GM12878 (cell line): ENCODE measurements at regions not wholly inside any gene's neighbourhood (a gene's known extent, or its start where the extent isn't known, plus 50 kb on each side); places are given as distances from the start of the nearest gene placed in this dataset.

Source experiments
- CEBPB ChIP-seq, 2 experiments: fragments of 150-350 bp in 1 of 2; IDR thresholded peaks; 2 replicates each; pipeline ENCODE4 v1.6.1; 2012 to 2014; ENCODE audit warnings: low read depth in 2 of 2, low read length in 2 of 2, borderline replicate concordance in 1 of 2, inconsistent platforms in 1 of 2
- CHD2 ChIP-seq: IDR thresholded peaks from 2 replicates; pipeline ENCODE4 v1.6.1; 2011; ENCODE audit warnings: low read depth, low read length, improper control_type of control experiment, borderline replicate concordance
- CTCF ChIP-seq, 3 experiments: IDR thresholded peaks in 2 of 3; conservative IDR thresholded peaks in 1 of 3; 2 replicates each; pipeline ENCODE4 v1.5.1; 2011; ENCODE audit warnings: low read depth in 3 of 3, low read length in 3 of 3, mild to moderate bottlenecking in 3 of 3, control low read depth in 2 of 3, moderate library complexity in 2 of 3, inconsistent platforms in 1 of 3, mixed read lengths in 1 of 3; ENCODE audit not compliant: control insufficient read depth in 2 of 3, insufficient read depth in 1 of 3; ENCODE audit errors: extremely low read depth in 1 of 3
- E4F1 ChIP-seq: fragments of 450-650 bp; IDR thresholded peaks from 2 replicates; pipeline ENCODE4 v1.6.1; 2018; ENCODE audit warnings: borderline replicate concordance, mild to moderate bottlenecking; ENCODE audit not compliant: partially characterized antibody
- EP300 ChIP-seq, 2 experiments: fragments of 150-350 bp in 1 of 2; IDR thresholded peaks; 2 replicates each; pipeline ENCODE4 v1.6.1; 2011 to 2012; ENCODE audit warnings: low read depth in 2 of 2, low read length in 2 of 2, borderline replicate concordance in 1 of 2, improper control_type of control experiment in 1 of 2, inconsistent platforms in 1 of 2; ENCODE audit not compliant: control insufficient read depth in 1 of 2
- FOS ChIP-seq: IDR thresholded peaks from 3 replicates; pipeline ENCODE4 v1.6.1; 2011; ENCODE audit warnings: borderline replicate concordance; ENCODE audit not compliant: insufficient read length; ENCODE audit errors: extremely low read depth
- KDM1A ChIP-seq: fragments of 200-600 bp; sonication (generic); IDR thresholded peaks from 2 replicates; pipeline ENCODE4 v1.6.1; 2016; ENCODE audit warnings: borderline replicate concordance
- NR2C2 ChIP-seq: IDR thresholded peaks from 2 replicates; pipeline ENCODE4 v1.6.1; 2011; ENCODE audit warnings: borderline replicate concordance, low read depth; ENCODE audit not compliant: control insufficient read depth, insufficient read length
- SIN3A ChIP-seq: IDR thresholded peaks from 2 replicates; pipeline ENCODE4 v1.6.1; 2012; ENCODE audit warnings: low read depth, low read length, improper control_type of control experiment
- SMAD1 ChIP-seq: fragments of 450-650 bp; IDR thresholded peaks from 2 replicates; pipeline ENCODE4 v1.6.1; 2018; ENCODE audit warnings: mild to moderate bottlenecking, low read depth; ENCODE audit not compliant: partially characterized antibody
- ZZZ3 ChIP-seq: IDR thresholded peaks from 2 replicates; pipeline ENCODE4 v1.6.1; 2011; ENCODE audit warnings: low read depth; ENCODE audit not compliant: control insufficient read depth, insufficient read length
- TF ChIP-seq, protein P1 (sequence below): fragments of 450-650 bp; IDR thresholded peaks from 2 replicates; pipeline ENCODE4 v1.6.1; 2017; ENCODE audit warnings: mild to moderate bottlenecking
- TF ChIP-seq, protein P2 (sequence below): fragments of 450-650 bp; formaldehyde crosslinking; IDR thresholded peaks from 2 replicates; pipeline ENCODE4 v1.4.0; 2020; ENCODE audit warnings: mild to moderate bottlenecking, moderate library complexity

DNA sequence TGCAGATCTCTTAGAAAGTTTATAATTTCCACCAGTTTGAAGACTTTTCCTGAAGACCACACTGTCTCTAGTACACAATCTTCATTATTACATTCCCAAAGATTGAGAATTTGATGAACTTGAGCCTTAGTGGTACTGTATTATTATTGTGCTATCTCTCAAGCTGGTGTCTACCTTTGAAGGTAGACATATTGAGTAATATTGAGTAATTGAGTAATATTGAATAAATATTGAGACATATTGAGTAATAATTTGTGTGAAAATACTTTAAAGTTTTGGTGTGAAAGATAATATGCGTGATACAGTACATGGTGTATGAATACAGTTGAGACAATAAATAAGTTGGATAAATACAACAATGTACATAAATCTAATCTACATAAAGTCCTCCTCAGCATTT is 613.1 kb upstream of the ADGRL2 start:
- TF ChIP-seq SMAD1: no peak
- no peak for TF ChIP-seq ZZZ3
- no peak for TF ChIP-seq CHD2
- no peak for TF ChIP-seq CTCF (IDR thresholded peaks at IDR 0.05 in 2 of 3, conservative IDR thresholded peaks at IDR 0.05 in 1 of 3; ENCODE audit: control insufficient read depth in 2 of 3, extremely low read depth in 1 of 3, insufficient read depth in 1 of 3, low read depth in 3 of 3, low read length in 3 of 3)
- no peak for TF ChIP-seq EP300 (IDR thresholded peaks at IDR 0.05; ENCODE audit: borderline replicate concordance in 1 of 2, control insufficient read depth in 1 of 2, low read depth in 2 of 2, low read length in 2 of 2)
- no peak for TF ChIP-seq KDM1A
- no peak for TF ChIP-seq SIN3A
- TF ChIP-seq CEBPB (IDR thresholded peaks at IDR 0.05; ENCODE audit: borderline replicate concordance in 1 of 2, low read depth in 2 of 2, low read length in 2 of 2): no peak
- no peak for TF ChIP-seq FOS
- TF ChIP-seq, protein P1, sequence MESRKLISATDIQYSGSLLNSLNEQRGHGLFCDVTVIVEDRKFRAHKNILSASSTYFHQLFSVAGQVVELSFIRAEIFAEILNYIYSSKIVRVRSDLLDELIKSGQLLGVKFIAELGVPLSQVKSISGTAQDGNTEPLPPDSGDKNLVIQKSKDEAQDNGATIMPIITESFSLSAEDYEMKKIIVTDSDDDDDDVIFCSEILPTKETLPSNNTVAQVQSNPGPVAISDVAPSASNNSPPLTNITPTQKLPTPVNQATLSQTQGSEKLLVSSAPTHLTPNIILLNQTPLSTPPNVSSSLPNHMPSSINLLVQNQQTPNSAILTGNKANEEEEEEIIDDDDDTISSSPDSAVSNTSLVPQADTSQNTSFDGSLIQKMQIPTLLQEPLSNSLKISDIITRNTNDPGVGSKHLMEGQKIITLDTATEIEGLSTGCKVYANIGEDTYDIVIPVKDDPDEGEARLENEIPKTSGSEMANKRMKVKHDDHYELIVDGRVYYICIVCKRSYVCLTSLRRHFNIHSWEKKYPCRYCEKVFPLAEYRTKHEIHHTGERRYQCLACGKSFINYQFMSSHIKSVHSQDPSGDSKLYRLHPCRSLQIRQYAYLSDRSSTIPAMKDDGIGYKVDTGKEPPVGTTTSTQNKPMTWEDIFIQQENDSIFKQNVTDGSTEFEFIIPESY: no peak
- no peak for TF ChIP-seq NR2C2
- TF ChIP-seq E4F1: no peak
- TF ChIP-seq, protein P2, sequence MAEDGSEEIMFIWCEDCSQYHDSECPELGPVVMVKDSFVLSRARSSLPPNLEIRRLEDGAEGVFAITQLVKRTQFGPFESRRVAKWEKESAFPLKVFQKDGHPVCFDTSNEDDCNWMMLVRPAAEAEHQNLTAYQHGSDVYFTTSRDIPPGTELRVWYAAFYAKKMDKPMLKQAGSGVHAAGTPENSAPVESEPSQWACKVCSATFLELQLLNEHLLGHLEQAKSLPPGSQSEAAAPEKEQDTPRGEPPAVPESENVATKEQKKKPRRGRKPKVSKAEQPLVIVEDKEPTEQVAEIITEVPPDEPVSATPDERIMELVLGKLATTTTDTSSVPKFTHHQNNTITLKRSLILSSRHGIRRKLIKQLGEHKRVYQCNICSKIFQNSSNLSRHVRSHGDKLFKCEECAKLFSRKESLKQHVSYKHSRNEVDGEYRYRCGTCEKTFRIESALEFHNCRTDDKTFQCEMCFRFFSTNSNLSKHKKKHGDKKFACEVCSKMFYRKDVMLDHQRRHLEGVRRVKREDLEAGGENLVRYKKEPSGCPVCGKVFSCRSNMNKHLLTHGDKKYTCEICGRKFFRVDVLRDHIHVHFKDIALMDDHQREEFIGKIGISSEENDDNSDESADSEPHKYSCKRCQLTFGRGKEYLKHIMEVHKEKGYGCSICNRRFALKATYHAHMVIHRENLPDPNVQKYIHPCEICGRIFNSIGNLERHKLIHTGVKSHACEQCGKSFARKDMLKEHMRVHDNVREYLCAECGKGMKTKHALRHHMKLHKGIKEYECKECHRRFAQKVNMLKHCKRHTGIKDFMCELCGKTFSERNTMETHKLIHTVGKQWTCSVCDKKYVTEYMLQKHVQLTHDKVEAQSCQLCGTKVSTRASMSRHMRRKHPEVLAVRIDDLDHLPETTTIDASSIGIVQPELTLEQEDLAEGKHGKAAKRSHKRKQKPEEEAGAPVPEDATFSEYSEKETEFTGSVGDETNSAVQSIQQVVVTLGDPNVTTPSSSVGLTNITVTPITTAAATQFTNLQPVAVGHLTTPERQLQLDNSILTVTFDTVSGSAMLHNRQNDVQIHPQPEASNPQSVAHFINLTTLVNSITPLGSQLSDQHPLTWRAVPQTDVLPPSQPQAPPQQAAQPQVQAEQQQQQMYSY (CRISPR knock-in tag): no peak
